HG02571 (cell line): ENCODE measurements at regions not wholly inside any gene's neighbourhood (a gene's known extent, or its start where the extent isn't known, plus 50 kb on each side); places are given as distances from the start of the nearest gene placed in this dataset.
"Not testable (repeated sequence)": the region's sequence is repeated elsewhere in the genome, so short reads cannot be mapped to it uniquely, and the experiment has no call there.

Experiments
- ATAC-seq: cut with Tn5 transposase; IDR thresholded peaks from one replicate; pipeline ENCODE4 v1.9.1; 2021; ENCODE audit warnings: mild to moderate bottlenecking, moderate library complexity; ENCODE audit not compliant: unreplicated experiment

GRCh38 chr10:26952094-26952493 lies 91.3 kb upstream of the ABI1 start:
- no peak for ATAC-seq

- ATAC-seq = no peak
Observed at GRCh38 chr10:26951650-26952049, 90.9 kb upstream of the ABI1 start.

GRCh38 chr10:26950934-26951333 lies 90.2 kb upstream of the ABI1 start:
- no peak for ATAC-seq

- ATAC-seq = no peak
Observed at GRCh38 chr10:26946102-26946811, 85.5 kb upstream of the ABI1 start.

- ATAC-seq = no peak
Observed at GRCh38 chr10:26944261-26944882, 83.6 kb upstream of the ABI1 start.

GRCh38 chr10:26939962-26940354 lies 79.2 kb upstream of the ABI1 start:
- ATAC-seq = no peak

GRCh38 chr10:26939290-26939961 lies 78.7 kb upstream of the ABI1 start:
- no peak for ATAC-seq

GRCh38 chr10:26938578-26938977 lies 77.8 kb upstream of the ABI1 start:
- no peak for ATAC-seq

- ATAC-seq = no peak
Observed at GRCh38 chr10:26937371-26937770, 76.6 kb upstream of the ABI1 start.

GRCh38 chr10:26934190-26934589 lies 73.4 kb upstream of the ABI1 start:
- not testable (repeated sequence) for ATAC-seq

GRCh38 chr10:26932576-26932975 lies 71.8 kb upstream of the ABI1 start:
- ATAC-seq = no peak

GRCh38 chr10:26931223-26931622 lies 70.5 kb upstream of the ABI1 start:
- peak; percentile 91 for ATAC-seq

- ATAC-seq = not testable (repeated sequence)
Observed at GRCh38 chr10:26922824-26923223, 62.1 kb upstream of the ABI1 start.

GRCh38 chr10:26919156-26919860 lies 58.5 kb upstream of the ABI1 start:
- not testable (repeated sequence) for ATAC-seq

GRCh38 chr10:26914898-26915297 lies 54.1 kb upstream of the ABI1 start:
- no peak for ATAC-seq

- peak; percentile 59 for ATAC-seq
Observed at GRCh38 chr10:26911811-26912461, 51.2 kb upstream of the ABI1 start.
